HepG2 (cell line): ENCODE measurements at regions not wholly inside any gene's neighbourhood (a gene's known extent, or its start where the extent isn't known, plus 50 kb on each side); places are given as distances from the start of the nearest gene placed in this dataset.

Experiments used
- ATAC-seq: fragments of 200-7000 bp; cut with Tn5 transposase; 3 replicates; pipeline ENCODE4 v1.9.1; 2020; ENCODE audit warnings: mild to moderate bottlenecking, moderate library complexity
- BruUV-seq: library from RNA; stranded (reverse); fragments of 400-500 nt; replicated peaks from 2 replicates; lab custom pipeline; 2021; lab: Mats Ljungman, UMichigan
- CTCF ChIA-PET: fragments of 300-600 bp; formaldehyde crosslinking; extraction: SDS; loops from one replicate; lab custom pipeline; 2021; ENCODE audit warnings: low total read pairs, inconsistent platforms, low intra/inter-chr PET ratio; lab: Yijun Ruan, JAX
- POLR2A ChIA-PET: fragments of 350-600 bp; sonication (Branson Sonifier 250); formaldehyde crosslinking; loops from one replicate; lab custom pipeline; 2020; ENCODE audit warnings: antibody characterized with exemption, inconsistent platforms; lab: Yijun Ruan, JAX
- DNase-seq: peaks from one replicate; pipeline ENCODE4 v3.0.0-alpha.2; 2015; ENCODE audit warnings: low spot score
- FAIRE-seq: peaks from 3 replicates; lab custom pipeline; 2011; peaks lifted over from hg19 to GRCh38; lab: Jason Lieb, UNC
- H2AFZ ChIP-seq: one replicate; pipeline ENCODE4 v1.6.1; 2011; ENCODE audit warnings: low read length, inconsistent platforms
- H3K27ac ChIP-seq: fragments of 300-600 bp; 3 replicates; pipeline ENCODE4 v1.8.0; 2011; ENCODE audit warnings: mixed run types, mild to moderate bottlenecking, mixed read lengths, low read length, inconsistent platforms; ENCODE audit not compliant: insufficient read depth; ENCODE audit errors: extremely low read length
- H3K27me3 ChIP-seq, 2 experiments: fragments of 200-600 bp in 1 of 2; 2 replicates in 1 of 2; 3 replicates in 1 of 2; pipeline versions ENCODE4 v1.6.0 to v1.8.0; 2011; ENCODE audit warnings: low read length in 2 of 2, mild to moderate bottlenecking in 2 of 2, moderate library complexity in 2 of 2, inconsistent platforms in 1 of 2; ENCODE audit not compliant: insufficient read depth in 2 of 2, control insufficient read depth in 1 of 2
- H3K36me3 ChIP-seq, 2 experiments: fragments of 200-600 bp in 1 of 2; replicated peaks in 1 of 2; 2 replicates in 1 of 2; 3 replicates in 1 of 2; pipeline versions ENCODE4 v1.5.1 to v1.8.0; 2011; ENCODE audit warnings: low read length in 2 of 2, inconsistent platforms in 1 of 2; ENCODE audit not compliant: insufficient read depth in 2 of 2, control insufficient read depth in 1 of 2
- H3K4me1 ChIP-seq: 2 replicates; pipeline ENCODE4 v1.5.1; 2012; ENCODE audit warnings: low read length, inconsistent platforms; ENCODE audit not compliant: insufficient read depth
- H3K4me2 ChIP-seq: 2 replicates; pipeline ENCODE4 v1.6.0; 2011; ENCODE audit warnings: low read depth, low read length, inconsistent platforms
- H3K4me3 ChIP-seq, 3 experiments: fragments of 200-600 bp in 1 of 3; sonication (generic), shearing (Covaris generic) in 1 of 3; replicated peaks in 1 of 3; 2 replicates each; pipeline ENCODE4 v1.5.1; 2011 to 2016; ENCODE audit warnings: low read length in 3 of 3, inconsistent platforms in 2 of 3, low read depth in 2 of 3, mild to moderate bottlenecking in 2 of 3, control low read depth in 1 of 3, mixed read lengths in 1 of 3; ENCODE audit not compliant: insufficient read depth in 1 of 3
- H3K79me2 ChIP-seq: one replicate; pipeline ENCODE4 v1.6.1; 2011; ENCODE audit warnings: low read length, inconsistent platforms; ENCODE audit not compliant: insufficient read depth
- H3K9ac ChIP-seq: 2 replicates; pipeline ENCODE4 v1.6.0; 2011; ENCODE audit warnings: mild to moderate bottlenecking, low read depth, low read length, inconsistent platforms; ENCODE audit not compliant: insufficient read depth
- H3K9me3 ChIP-seq: 2 replicates; pipeline ENCODE4 v1.5.1; 2012; ENCODE audit warnings: mild to moderate bottlenecking, low read length
- H4K20me1 ChIP-seq: 2 replicates; pipeline ENCODE4 v1.6.0; 2011; ENCODE audit warnings: inconsistent platforms, mild to moderate bottlenecking, low read length, moderate library complexity; ENCODE audit not compliant: insufficient read depth
- EED ChIP-seq: sonication (generic); formaldehyde crosslinking; IDR thresholded peaks from 2 replicates; pipeline ENCODE4 v1.5.0; 2020; ENCODE audit warnings: mild to moderate bottlenecking, missing genetic modification reagents
- KDM1A ChIP-seq: IDR thresholded peaks from 2 replicates; pipeline ENCODE4 v1.6.1; 2016; ENCODE audit warnings: missing compliant biosample characterization
- RFX5 ChIP-seq: IDR thresholded peaks from 2 replicates; pipeline ENCODE4 v1.6.1; 2011; ENCODE audit warnings: low read depth, low read length, improper control_type of control experiment
- ZNF292 ChIP-seq: sonication (generic); formaldehyde crosslinking; IDR thresholded peaks from 2 replicates; pipeline ENCODE4 v1.8.1; 2022; ENCODE audit warnings: mild to moderate bottlenecking, low read depth, missing genetic modification reagents, borderline replicate concordance
- ZNF296 ChIP-seq: sonication (generic); formaldehyde crosslinking; conservative IDR thresholded peaks from 2 replicates; pipeline ENCODE4 v1.5.0; 2020; ENCODE audit warnings: mild to moderate bottlenecking, missing genetic modification reagents
- ZNF501 ChIP-seq: sonication (generic); formaldehyde crosslinking; IDR thresholded peaks from 2 replicates; pipeline ENCODE4 v1.5.1; 2020; ENCODE audit warnings: mild to moderate bottlenecking, moderate library complexity, missing genetic modification reagents
- ZNF510 ChIP-seq: sonication (generic); formaldehyde crosslinking; IDR thresholded peaks from 2 replicates; pipeline ENCODE4 v1.4.0; 2020; ENCODE audit warnings: low read depth, mild to moderate bottlenecking, missing genetic modification reagents
- ZSCAN20 ChIP-seq: sonication (generic); formaldehyde crosslinking; IDR thresholded peaks from 2 replicates; pipeline ENCODE4 v1.4.0; 2020; ENCODE audit warnings: missing genetic modification reagents, mild to moderate bottlenecking, borderline replicate concordance
- WGBS: methylation state at CpG from one replicate; pipeline ENCODE4 v1.1.6; 2017; ENCODE audit warnings: low lambda C conversion rate; 5-methylcytosine and 5-hydroxymethylcytosine counted together
- in situ Hi-C: cut with HindIII; loops from 2 replicates; pipeline ENCODE4 v1.10.0; 2017; ENCODE audit warnings: low pct_unique_long_range_greater_than_20kb; ENCODE audit not compliant: extremely low pct_ligation_motif_present
- intact Hi-C: fragments of 100-400 bp; cut with micrococcal nuclease; formaldehyde crosslinking; loops from one replicate; pipeline ENCODE4 v1.10.0; 2022; ENCODE audit not compliant: unreplicated experiment
- TF ChIP-seq, protein P1 (sequence below): conservative IDR thresholded peaks from 2 replicates; pipeline ENCODE4 v1.6.1; 2018; ENCODE audit warnings: missing genetic modification reagents
- TF ChIP-seq, protein P2 (sequence below): sonication (generic); formaldehyde crosslinking; IDR thresholded peaks from 2 replicates; pipeline ENCODE4 v1.5.0; 2020; ENCODE audit warnings: missing genetic modification reagents
- TF ChIP-seq, protein P3 (sequence below): sonication (generic); formaldehyde crosslinking; IDR thresholded peaks from 2 replicates; pipeline ENCODE4 v1.5.1; 2020; ENCODE audit warnings: mild to moderate bottlenecking, moderate library complexity, missing genetic modification reagents
- TF ChIP-seq, protein P4 (sequence below): sonication (generic); formaldehyde crosslinking; IDR thresholded peaks from 2 replicates; pipeline ENCODE4 v1.4.0; 2020; ENCODE audit warnings: missing genetic modification reagents, mild to moderate bottlenecking, borderline replicate concordance
- TF ChIP-seq, protein P5 (sequence below): sonication (generic); formaldehyde crosslinking; conservative IDR thresholded peaks from 2 replicates; pipeline ENCODE4 v1.8.1; 2023; ENCODE audit warnings: missing genetic modification reagents
- TF ChIP-seq, protein P6 (sequence below): sonication (generic); formaldehyde crosslinking; IDR thresholded peaks from 2 replicates; pipeline ENCODE4 v1.5.0; 2020; ENCODE audit warnings: missing genetic modification reagents

DNA sequence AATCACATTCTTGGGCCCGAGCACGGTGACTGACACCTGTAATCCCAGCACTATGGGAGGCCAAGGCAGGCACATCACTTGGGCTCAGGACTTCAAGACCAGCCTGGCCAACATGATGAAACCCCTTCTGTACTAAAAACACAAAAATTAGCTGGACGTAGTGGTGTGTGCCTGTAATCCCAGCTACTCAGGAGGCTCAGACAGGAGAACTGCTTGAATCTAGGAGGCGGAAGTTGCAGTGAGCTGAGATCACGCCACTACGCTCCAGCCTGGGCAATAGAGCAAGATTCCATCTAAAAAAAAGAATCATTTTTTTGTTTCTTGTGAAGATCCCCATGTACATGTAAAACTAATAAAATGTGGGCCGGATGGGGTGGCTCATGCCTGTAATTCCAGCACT lies 53.1 kb upstream of the ATF7IP2 start:
- Histone ChIP-seq H3K27ac (peak overlapping the region; percentile 4), H3K27me3 (no peaks in the 10 kb centered on the region), H3K9ac (no peak overlapping the region), H3K9me3 (no peaks in the 10 kb centered on the region), H3K4me1 (peaks cover 89% of the 10 kb centered on the region), H4K20me1 (no peaks in the 10 kb centered on the region), H3K79me2 (no peaks in the 10 kb centered on the region), H3K4me2 (peak overlapping the region; percentile 58), H3K4me3 (no peak overlapping the region), H3K36me3 (no peaks in the 10 kb centered on the region), H2AFZ (no peak overlapping the region)
- POLR2A ChIA-PET = no interaction called here
- DNase-seq = no peak
- intact Hi-C loops = no loop called here
- in situ Hi-C loops = no loop called here
- no peak for ATAC-seq
- FAIRE-seq = no peak
- CTCF ChIA-PET = no interaction called here
- no TSS peak for BruUV-seq
- WGBS = 76% methylated on average over 7 of the region's 7 CpGs
- no peak for TF ChIP-seq ZSCAN20 (CRISPR knock-in tag)
- no peak for TF ChIP-seq ZNF296 (CRISPR knock-in tag)
- TF ChIP-seq, protein P1, sequence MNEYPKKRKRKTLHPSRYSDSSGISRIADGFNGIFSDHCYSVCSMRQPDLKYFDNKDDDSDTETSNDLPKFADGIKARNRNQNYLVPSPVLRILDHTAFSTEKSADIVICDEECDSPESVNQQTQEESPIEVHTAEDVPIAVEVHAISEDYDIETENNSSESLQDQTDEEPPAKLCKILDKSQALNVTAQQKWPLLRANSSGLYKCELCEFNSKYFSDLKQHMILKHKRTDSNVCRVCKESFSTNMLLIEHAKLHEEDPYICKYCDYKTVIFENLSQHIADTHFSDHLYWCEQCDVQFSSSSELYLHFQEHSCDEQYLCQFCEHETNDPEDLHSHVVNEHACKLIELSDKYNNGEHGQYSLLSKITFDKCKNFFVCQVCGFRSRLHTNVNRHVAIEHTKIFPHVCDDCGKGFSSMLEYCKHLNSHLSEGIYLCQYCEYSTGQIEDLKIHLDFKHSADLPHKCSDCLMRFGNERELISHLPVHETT (CRISPR knock-in tag) = no peak
- TF ChIP-seq ZNF292 (CRISPR knock-in tag) = no peak
- TF ChIP-seq, protein P2, sequence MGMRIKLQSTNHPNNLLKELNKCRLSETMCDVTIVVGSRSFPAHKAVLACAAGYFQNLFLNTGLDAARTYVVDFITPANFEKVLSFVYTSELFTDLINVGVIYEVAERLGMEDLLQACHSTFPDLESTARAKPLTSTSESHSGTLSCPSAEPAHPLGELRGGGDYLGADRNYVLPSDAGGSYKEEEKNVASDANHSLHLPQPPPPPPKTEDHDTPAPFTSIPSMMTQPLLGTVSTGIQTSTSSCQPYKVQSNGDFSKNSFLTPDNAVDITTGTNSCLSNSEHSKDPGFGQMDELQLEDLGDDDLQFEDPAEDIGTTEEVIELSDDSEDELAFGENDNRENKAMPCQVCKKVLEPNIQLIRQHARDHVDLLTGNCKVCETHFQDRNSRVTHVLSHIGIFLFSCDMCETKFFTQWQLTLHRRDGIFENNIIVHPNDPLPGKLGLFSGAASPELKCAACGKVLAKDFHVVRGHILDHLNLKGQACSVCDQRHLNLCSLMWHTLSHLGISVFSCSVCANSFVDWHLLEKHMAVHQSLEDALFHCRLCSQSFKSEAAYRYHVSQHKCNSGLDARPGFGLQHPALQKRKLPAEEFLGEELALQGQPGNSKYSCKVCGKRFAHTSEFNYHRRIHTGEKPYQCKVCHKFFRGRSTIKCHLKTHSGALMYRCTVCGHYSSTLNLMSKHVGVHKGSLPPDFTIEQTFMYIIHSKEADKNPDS (CRISPR knock-in tag) = 0 out of 2 replicates have a peak, but pooled peaks have one; percentile 38
- TF ChIP-seq, protein P3, sequence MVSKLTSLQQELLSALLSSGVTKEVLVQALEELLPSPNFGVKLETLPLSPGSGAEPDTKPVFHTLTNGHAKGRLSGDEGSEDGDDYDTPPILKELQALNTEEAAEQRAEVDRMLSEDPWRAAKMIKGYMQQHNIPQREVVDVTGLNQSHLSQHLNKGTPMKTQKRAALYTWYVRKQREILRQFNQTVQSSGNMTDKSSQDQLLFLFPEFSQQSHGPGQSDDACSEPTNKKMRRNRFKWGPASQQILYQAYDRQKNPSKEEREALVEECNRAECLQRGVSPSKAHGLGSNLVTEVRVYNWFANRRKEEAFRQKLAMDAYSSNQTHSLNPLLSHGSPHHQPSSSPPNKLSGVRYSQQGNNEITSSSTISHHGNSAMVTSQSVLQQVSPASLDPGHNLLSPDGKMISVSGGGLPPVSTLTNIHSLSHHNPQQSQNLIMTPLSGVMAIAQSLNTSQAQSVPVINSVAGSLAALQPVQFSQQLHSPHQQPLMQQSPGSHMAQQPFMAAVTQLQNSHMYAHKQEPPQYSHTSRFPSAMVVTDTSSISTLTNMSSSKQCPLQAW (CRISPR knock-in tag) = 0 out of 2 replicates have a peak, but pooled peaks have one; percentile 11
- 0 out of 2 replicates have a peak, but pooled peaks have one; percentile 32 for TF ChIP-seq EED
- TF ChIP-seq ZNF510 (CRISPR knock-in tag) = 0 out of 2 replicates have a peak, but pooled peaks have one; percentile 38
- TF ChIP-seq RFX5 = no peak
- TF ChIP-seq, protein P4, sequence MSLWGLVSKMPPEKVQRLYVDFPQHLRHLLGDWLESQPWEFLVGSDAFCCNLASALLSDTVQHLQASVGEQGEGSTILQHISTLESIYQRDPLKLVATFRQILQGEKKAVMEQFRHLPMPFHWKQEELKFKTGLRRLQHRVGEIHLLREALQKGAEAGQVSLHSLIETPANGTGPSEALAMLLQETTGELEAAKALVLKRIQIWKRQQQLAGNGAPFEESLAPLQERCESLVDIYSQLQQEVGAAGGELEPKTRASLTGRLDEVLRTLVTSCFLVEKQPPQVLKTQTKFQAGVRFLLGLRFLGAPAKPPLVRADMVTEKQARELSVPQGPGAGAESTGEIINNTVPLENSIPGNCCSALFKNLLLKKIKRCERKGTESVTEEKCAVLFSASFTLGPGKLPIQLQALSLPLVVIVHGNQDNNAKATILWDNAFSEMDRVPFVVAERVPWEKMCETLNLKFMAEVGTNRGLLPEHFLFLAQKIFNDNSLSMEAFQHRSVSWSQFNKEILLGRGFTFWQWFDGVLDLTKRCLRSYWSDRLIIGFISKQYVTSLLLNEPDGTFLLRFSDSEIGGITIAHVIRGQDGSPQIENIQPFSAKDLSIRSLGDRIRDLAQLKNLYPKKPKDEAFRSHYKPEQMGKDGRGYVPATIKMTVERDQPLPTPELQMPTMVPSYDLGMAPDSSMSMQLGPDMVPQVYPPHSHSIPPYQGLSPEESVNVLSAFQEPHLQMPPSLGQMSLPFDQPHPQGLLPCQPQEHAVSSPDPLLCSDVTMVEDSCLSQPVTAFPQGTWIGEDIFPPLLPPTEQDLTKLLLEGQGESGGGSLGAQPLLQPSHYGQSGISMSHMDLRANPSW (CRISPR knock-in tag) = no peak
- peak; percentile 51; the same call in 1 of the 2 replicates for TF ChIP-seq ZNF501
- TF ChIP-seq, protein P5, sequence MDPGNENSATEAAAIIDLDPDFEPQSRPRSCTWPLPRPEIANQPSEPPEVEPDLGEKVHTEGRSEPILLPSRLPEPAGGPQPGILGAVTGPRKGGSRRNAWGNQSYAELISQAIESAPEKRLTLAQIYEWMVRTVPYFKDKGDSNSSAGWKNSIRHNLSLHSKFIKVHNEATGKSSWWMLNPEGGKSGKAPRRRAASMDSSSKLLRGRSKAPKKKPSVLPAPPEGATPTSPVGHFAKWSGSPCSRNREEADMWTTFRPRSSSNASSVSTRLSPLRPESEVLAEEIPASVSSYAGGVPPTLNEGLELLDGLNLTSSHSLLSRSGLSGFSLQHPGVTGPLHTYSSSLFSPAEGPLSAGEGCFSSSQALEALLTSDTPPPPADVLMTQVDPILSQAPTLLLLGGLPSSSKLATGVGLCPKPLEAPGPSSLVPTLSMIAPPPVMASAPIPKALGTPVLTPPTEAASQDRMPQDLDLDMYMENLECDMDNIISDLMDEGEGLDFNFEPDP (CRISPR knock-in tag) = 0 out of 2 replicates have a peak, but pooled peaks have one; percentile 70
- TF ChIP-seq, protein P6, sequence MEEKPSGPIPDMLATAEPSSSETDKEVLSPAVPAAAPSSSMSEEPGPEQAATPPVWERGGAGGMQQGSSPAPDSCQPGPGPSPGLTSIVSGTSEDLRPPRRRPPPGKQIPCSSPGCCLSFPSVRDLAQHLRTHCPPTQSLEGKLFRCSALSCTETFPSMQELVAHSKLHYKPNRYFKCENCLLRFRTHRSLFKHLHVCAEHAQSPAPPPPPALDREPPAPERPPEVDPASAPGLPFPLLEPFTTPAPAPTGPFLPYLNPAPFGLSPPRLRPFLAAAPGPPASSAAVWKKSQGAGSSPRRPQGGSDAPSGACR (CRISPR knock-in tag) = peak; percentile 23; the same call in 1 of the 2 replicates
- TF ChIP-seq KDM1A = 0 out of 2 replicates have a peak, but pooled peaks have one; percentile 14
